Activated CD8-positive, alpha-beta T cell treated with anti-CD3 and anti-CD28 coated beads for 36 hours (primary cell): ENCODE measurements at regions not wholly inside any gene's neighbourhood (a gene's known extent, or its start where the extent isn't known, plus 50 kb on each side); places are given as distances from the start of the nearest gene placed in this dataset.

Experiments used
- ATAC-seq: fragments of 200-7000 bp; cut with Tn5 transposase; one replicate; pipeline ENCODE4 v1.10.0; 2021; ENCODE audit warnings: mild to moderate bottlenecking, moderate library complexity
- CTCF ChIA-PET: fragments of 350-600 bp; sonication (Branson Sonifier 250); formaldehyde crosslinking; loops from one replicate; lab custom pipeline; 2021; ENCODE audit warnings: antibody characterized with exemption; lab: Charles Lee
- POLR2A ChIA-PET: fragments of 350-600 bp; sonication (Branson Sonifier 250); formaldehyde crosslinking; loops from one replicate; lab custom pipeline; 2021; ENCODE audit warnings: antibody characterized with exemption; lab: Charles Lee
- DNase-seq: peaks from one replicate; pipeline ENCODE4 v3.0.0-alpha.2; 2020
- H3K27ac Mint-ChIP-seq: one replicate; pipeline ENCODE4 v1.8.0; 2021; ENCODE audit warnings: mild to moderate bottlenecking, mixed read lengths
- H3K27me3 Mint-ChIP-seq: one replicate; pipeline ENCODE4 v1.8.0; 2021; ENCODE audit warnings: mixed read lengths
- H3K36me3 Mint-ChIP-seq: one replicate; pipeline ENCODE4 v1.8.0; 2021; ENCODE audit warnings: low read depth, mixed read lengths
- H3K4me1 Mint-ChIP-seq: one replicate; pipeline ENCODE4 v1.8.0; 2021; ENCODE audit warnings: low read depth, mixed read lengths
- H3K4me3 Mint-ChIP-seq: one replicate; pipeline ENCODE4 v1.8.0; 2021; ENCODE audit warnings: mild to moderate bottlenecking, moderate library complexity, mixed read lengths
- H3K9me3 Mint-ChIP-seq: one replicate; pipeline ENCODE4 v1.8.0; 2021; ENCODE audit warnings: mixed read lengths
- CTCF ChIP-seq: fragments of 200-600 bp; IDR thresholded peaks from one replicate; pipeline ENCODE4 v1.8.0; 2022; ENCODE audit warnings: antibody characterized with exemption, mild to moderate bottlenecking
- intact Hi-C: fragments of 100-400 bp; cut with micrococcal nuclease; formaldehyde crosslinking; loops from one replicate; pipeline ENCODE4 v1.10.0; 2022

GRCh38 chr7:113402482-113402881, 284.1 kb upstream of the SMIM30 start:
- TF ChIP-seq CTCF, result no peak
- no peaks in the 10 kb centered on the region for H3K9me3 Mint-ChIP-seq
- no peak overlapping the region for H3K27ac Mint-ChIP-seq
- ChIA-PET CTCF (no interaction called here), POLR2A (no interaction called here)
- no peak overlapping the region for H3K4me3 Mint-ChIP-seq
- H3K36me3 Mint-ChIP-seq, result no peaks in the 10 kb centered on the region
- intact Hi-C loops, result no loop called here
- H3K4me1 Mint-ChIP-seq, result no peaks in the 10 kb centered on the region
- no peak for ATAC-seq
- peaks cover 7% of the 10 kb centered on the region for H3K27me3 Mint-ChIP-seq
- no peak for DNase-seq

- intact Hi-C loops, result no loop called here
Observed at GRCh38 chr7:113402005-113402404, 283.7 kb upstream of the SMIM30 start.

GRCh38 chr7:113394856-113395255, 276.5 kb upstream of the SMIM30 start:
- Mint-ChIP-seq H3K4me1 (no peaks in the 10 kb centered on the region), H3K36me3 (no peaks in the 10 kb centered on the region), H3K27ac (no peak overlapping the region), H3K4me3 (no peak overlapping the region), H3K9me3 (peaks cover 1% of the 10 kb centered on the region), H3K27me3 (peaks cover 4% of the 10 kb centered on the region)
- intact Hi-C loops, result no loop called here
- ATAC-seq, result no peak
- POLR2A ChIA-PET, result no interaction called here
- no peak for DNase-seq
- no peak for TF ChIP-seq CTCF
- CTCF ChIA-PET, result no interaction called here

More at GRCh38 chr7:113402005-113402404, 283.7 kb upstream of the SMIM30 start:
- TF ChIP-seq CTCF, result no peak
- ChIA-PET CTCF (no interaction called here), POLR2A (no interaction called here)
- DNase-seq, result no peak
- no peaks in the 10 kb centered on the region for H3K9me3 Mint-ChIP-seq
- no peak overlapping the region for H3K27ac Mint-ChIP-seq
- peaks cover 7% of the 10 kb centered on the region for H3K27me3 Mint-ChIP-seq
- H3K36me3 Mint-ChIP-seq, result no peaks in the 10 kb centered on the region
- H3K4me3 Mint-ChIP-seq, result no peak overlapping the region
- ATAC-seq, result no peak
- H3K4me1 Mint-ChIP-seq, result no peaks in the 10 kb centered on the region

- DNase-seq (no peak), ATAC-seq (no peak)
- ChIA-PET POLR2A (no interaction called here), CTCF (interaction anchor here (1.5 kb wide), 1 partner anchor 29 kb away, joined by 4 read pairs; no protein-coding TSS in a partner anchor)
- no peaks in the 10 kb centered on the region for H3K36me3 Mint-ChIP-seq
- no peak for TF ChIP-seq CTCF
- peaks cover 8% of the 10 kb centered on the region for H3K9me3 Mint-ChIP-seq
- H3K27me3 Mint-ChIP-seq, result peaks cover 3% of the 10 kb centered on the region
- no peak overlapping the region for H3K4me3 Mint-ChIP-seq
- no peak overlapping the region for H3K27ac Mint-ChIP-seq
- intact Hi-C loops, result no loop called here
- H3K4me1 Mint-ChIP-seq, result no peaks in the 10 kb centered on the region
Observed at GRCh38 chr7:113392841-113393540, 274.6 kb upstream of the SMIM30 start.

- H3K27me3 Mint-ChIP-seq, result peaks cover 3% of the 10 kb centered on the region
Observed at GRCh38 chr7:113392421-113392820, 274.1 kb upstream of the SMIM30 start.

More at GRCh38 chr7:113392421-113392820, 274.1 kb upstream of the SMIM30 start:
- H3K4me3 Mint-ChIP-seq, result no peak overlapping the region
- no peaks in the 10 kb centered on the region for H3K4me1 Mint-ChIP-seq
- peaks cover 8% of the 10 kb centered on the region for H3K9me3 Mint-ChIP-seq
- intact Hi-C loops, result no loop called here
- DNase-seq, result no peak
- ChIA-PET POLR2A (no interaction called here), CTCF (interaction anchor here (1.5 kb wide), 1 partner anchor 29 kb away, joined by 4 read pairs; no protein-coding TSS in a partner anchor)
- TF ChIP-seq CTCF, result no peak
- no peak for ATAC-seq
- H3K27ac Mint-ChIP-seq, result no peak overlapping the region
- no peaks in the 10 kb centered on the region for H3K36me3 Mint-ChIP-seq
